HG03175 (cell line): ENCODE measurements at regions not wholly inside any gene's neighbourhood (a gene's known extent, or its start where the extent isn't known, plus 50 kb on each side); places are given as distances from the start of the nearest gene placed in this dataset.
A peak's percentile ranks its signal among the peaks of the same experiment; 100 is the strongest.
"Not testable (repeated sequence)": the region's sequence is repeated elsewhere in the genome, so short reads cannot be mapped to it uniquely, and the experiment has no call there.

Source experiments
- ATAC-seq: cut with Tn5 transposase; IDR thresholded peaks from one replicate; pipeline ENCODE4 v1.9.1; 2021; ENCODE audit warnings: mild to moderate bottlenecking, moderate library complexity; ENCODE audit not compliant: unreplicated experiment

- no peak for ATAC-seq
Observed at GRCh38 chr4:38413524-38414341, 250.3 kb upstream of the KLF3 start.

GRCh38 chr4:38414410-38414809 lies 249.6 kb upstream of the KLF3 start:
- ATAC-seq: no peak

GRCh38 chr4:38415682-38416081 lies 248.3 kb upstream of the KLF3 start:
- no peak for ATAC-seq

- no peak for ATAC-seq
Observed at GRCh38 chr4:38416450-38417014, 247.5 kb upstream of the KLF3 start.

- not testable (repeated sequence) for ATAC-seq
Observed at GRCh38 chr4:38420254-38420653, 243.7 kb upstream of the KLF3 start.

GRCh38 chr4:38422850-38423249 lies 241.1 kb upstream of the KLF3 start:
- no peak for ATAC-seq

- no peak for ATAC-seq
Observed at GRCh38 chr4:38424151-38424871, 239.7 kb upstream of the KLF3 start.

GRCh38 chr4:38426532-38426931 lies 237.5 kb upstream of the KLF3 start:
- ATAC-seq: no peak

- no peak for ATAC-seq
Observed at GRCh38 chr4:38430841-38431240, 233.2 kb upstream of the KLF3 start.

GRCh38 chr4:38442073-38442788 lies 221.8 kb upstream of the KLF3 start:
- no peak for ATAC-seq

- ATAC-seq: no peak
Observed at GRCh38 chr4:38449506-38450174, 214.4 kb upstream of the KLF3 start.

GRCh38 chr4:38452009-38452408 lies 212.0 kb upstream of the KLF3 start:
- ATAC-seq: no peak

- no peak for ATAC-seq
Observed at GRCh38 chr4:38452542-38452941, 211.5 kb upstream of the KLF3 start.

GRCh38 chr4:38453253-38453881 lies 210.6 kb upstream of the KLF3 start:
- ATAC-seq: no peak

- no peak for ATAC-seq
Observed at GRCh38 chr4:38454284-38454683, 209.7 kb upstream of the KLF3 start.

- ATAC-seq: peak; percentile 72
Observed at GRCh38 chr4:38455092-38455862, 208.7 kb upstream of the KLF3 start.

GRCh38 chr4:38456096-38456495 lies 207.9 kb upstream of the KLF3 start:
- no peak for ATAC-seq

- ATAC-seq: no peak
Observed at GRCh38 chr4:38461342-38461741, 202.7 kb upstream of the KLF3 start.

- no peak for ATAC-seq
Observed at GRCh38 chr4:38462367-38463055, 201.5 kb upstream of the KLF3 start.
